Natural killer cell (primary cell): ENCODE measurements at regions not wholly inside any gene's neighbourhood (a gene's known extent, or its start where the extent isn't known, plus 50 kb on each side); places are given as distances from the start of the nearest gene placed in this dataset.

Source experiments
- ATAC-seq, 3 donors: fragments of 150-1000 bp in 2 of 3; fragments of 200-7000 bp in 1 of 3; cut with Tn5 transposase; 1 replicate in 1 of 3; 2 replicates in 2 of 3; pipeline ENCODE4 v1.10.0; 2021; ENCODE audit warnings: mild to moderate bottlenecking in 2 of 3, moderate library complexity in 2 of 3
- DNase-seq, 2 donors: peaks; one replicate each; pipeline versions ENCODE4 v3.0.0 to v3.0.0-alpha.2; 2013 to 2021; ENCODE audit warnings: mixed read lengths in 1 of 2
- H3K27ac ChIP-seq: one replicate; pipeline ENCODE4 v1.5.1; 2013; ENCODE audit warnings: mild to moderate bottlenecking, low read length
- H3K27me3 ChIP-seq: one replicate; pipeline ENCODE4 v1.6.1; 2013; ENCODE audit warnings: low read length; ENCODE audit not compliant: control insufficient read depth, insufficient read depth
- H3K36me3 ChIP-seq: one replicate; pipeline ENCODE4 v1.6.1; 2013; ENCODE audit warnings: low read length; ENCODE audit not compliant: control insufficient read depth, insufficient read depth
- H3K4me1 ChIP-seq: one replicate; pipeline ENCODE4 v1.6.1; 2013; ENCODE audit warnings: low read length; ENCODE audit not compliant: control insufficient read depth, insufficient read depth
- H3K4me3 ChIP-seq: one replicate; pipeline ENCODE4 v1.5.1; 2013; ENCODE audit warnings: low read length
- H3K9me3 ChIP-seq: one replicate; pipeline ENCODE4 v1.6.1; 2013; ENCODE audit warnings: low read length; ENCODE audit not compliant: control insufficient read depth, insufficient read depth
- H3K27ac Mint-ChIP-seq, 2 donors: one replicate each; pipeline ENCODE4 v1.8.0; 2022; ENCODE audit warnings: mild to moderate bottlenecking in 2 of 2, mixed read lengths in 2 of 2, moderate library complexity in 1 of 2
- H3K27me3 Mint-ChIP-seq, 2 donors: one replicate each; pipeline ENCODE4 v1.8.0; 2022; ENCODE audit warnings: low read depth in 2 of 2, mixed read lengths in 2 of 2
- H3K36me3 Mint-ChIP-seq: one replicate; pipeline ENCODE4 v1.8.0; 2022; ENCODE audit warnings: mixed read lengths
- H3K4me1 Mint-ChIP-seq, 2 donors: one replicate each; pipeline ENCODE4 v1.8.0; 2022; ENCODE audit warnings: mixed read lengths in 2 of 2
- H3K4me3 Mint-ChIP-seq: one replicate; pipeline ENCODE4 v1.8.0; 2022; ENCODE audit warnings: mild to moderate bottlenecking, moderate library complexity, mixed read lengths
- H3K9me3 Mint-ChIP-seq, 2 donors: one replicate each; pipeline ENCODE4 v1.8.0; 2022; ENCODE audit warnings: mixed read lengths in 2 of 2
- WGBS: methylation state at CpG from one replicate; pipeline ENCODE4 v1.1.7; 2013; ENCODE audit warnings: missing lambda C conversion rate; ENCODE audit not compliant: insufficient coverage; 5-methylcytosine and 5-hydroxymethylcytosine counted together
- intact Hi-C: fragments of 100-400 bp; cut with micrococcal nuclease; formaldehyde crosslinking; loops from one replicate; pipeline ENCODE4 v1.14.2; 2022
- TF ChIP-seq, protein P1 (sequence below): fragments of 200-600 bp; IDR thresholded peaks from one replicate; pipeline ENCODE4 v1.8.0; 2022; ENCODE audit warnings: antibody characterized with exemption

DNA sequence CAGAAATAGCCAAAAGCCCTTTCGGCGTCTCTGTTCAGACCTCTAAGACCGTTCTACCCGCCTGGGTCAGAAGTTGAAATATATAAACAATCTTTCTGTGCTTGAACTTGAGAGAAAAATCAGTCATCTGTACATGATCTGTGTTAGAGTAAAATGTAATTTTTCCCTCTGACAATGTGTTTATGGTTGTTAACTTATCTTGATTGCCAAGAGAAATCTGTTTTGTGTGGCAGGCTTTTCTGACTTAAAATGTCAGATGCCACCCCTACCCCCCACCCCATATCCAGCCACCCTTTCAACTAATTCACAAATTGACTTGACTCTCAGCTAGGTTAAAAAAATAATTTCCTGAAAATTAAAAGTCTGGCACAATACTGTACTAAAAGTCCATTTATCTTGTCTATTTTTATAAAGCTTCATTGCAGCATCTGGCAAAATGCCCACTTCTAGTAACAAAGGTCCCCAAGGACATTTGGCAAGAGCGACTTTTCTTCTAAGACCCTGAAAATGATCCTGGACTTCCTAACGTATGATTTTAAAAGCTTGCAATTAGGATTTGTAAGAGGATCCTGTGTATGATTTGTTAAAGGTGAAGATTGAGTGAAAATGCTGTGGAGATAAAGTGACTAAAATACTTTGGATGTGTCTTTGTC is 304.2 kb downstream of the EPHA4 start:
- ATAC-seq (no peak), DNase-seq (no peak)
- Histone ChIP-seq H3K36me3 (no peaks in the 10 kb centered on the region), H3K4me1 (no peaks in the 10 kb centered on the region), H3K27me3 (no peaks in the 10 kb centered on the region), H3K4me3 (no peak overlapping the region), H3K9me3 (no peaks in the 10 kb centered on the region), H3K27ac (no peak overlapping the region)
- H3K27me3 Mint-ChIP-seq = peaks cover 9 to 21% of the 10 kb centered on the region in 2 donors
- TF ChIP-seq, protein P1, sequence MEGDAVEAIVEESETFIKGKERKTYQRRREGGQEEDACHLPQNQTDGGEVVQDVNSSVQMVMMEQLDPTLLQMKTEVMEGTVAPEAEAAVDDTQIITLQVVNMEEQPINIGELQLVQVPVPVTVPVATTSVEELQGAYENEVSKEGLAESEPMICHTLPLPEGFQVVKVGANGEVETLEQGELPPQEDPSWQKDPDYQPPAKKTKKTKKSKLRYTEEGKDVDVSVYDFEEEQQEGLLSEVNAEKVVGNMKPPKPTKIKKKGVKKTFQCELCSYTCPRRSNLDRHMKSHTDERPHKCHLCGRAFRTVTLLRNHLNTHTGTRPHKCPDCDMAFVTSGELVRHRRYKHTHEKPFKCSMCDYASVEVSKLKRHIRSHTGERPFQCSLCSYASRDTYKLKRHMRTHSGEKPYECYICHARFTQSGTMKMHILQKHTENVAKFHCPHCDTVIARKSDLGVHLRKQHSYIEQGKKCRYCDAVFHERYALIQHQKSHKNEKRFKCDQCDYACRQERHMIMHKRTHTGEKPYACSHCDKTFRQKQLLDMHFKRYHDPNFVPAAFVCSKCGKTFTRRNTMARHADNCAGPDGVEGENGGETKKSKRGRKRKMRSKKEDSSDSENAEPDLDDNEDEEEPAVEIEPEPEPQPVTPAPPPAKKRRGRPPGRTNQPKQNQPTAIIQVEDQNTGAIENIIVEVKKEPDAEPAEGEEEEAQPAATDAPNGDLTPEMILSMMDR = no peak
- 97% methylated on average over 6 of the region's 6 CpGs for WGBS
- H3K4me3 Mint-ChIP-seq = no peak overlapping the region
- H3K9me3 Mint-ChIP-seq = no peaks in the 10 kb centered on the region
- no peaks in the 10 kb centered on the region for H3K4me1 Mint-ChIP-seq
- intact Hi-C loops = no loop called here
- no peaks in the 10 kb centered on the region for H3K36me3 Mint-ChIP-seq
- H3K27ac Mint-ChIP-seq = no peak overlapping the region

DNA sequence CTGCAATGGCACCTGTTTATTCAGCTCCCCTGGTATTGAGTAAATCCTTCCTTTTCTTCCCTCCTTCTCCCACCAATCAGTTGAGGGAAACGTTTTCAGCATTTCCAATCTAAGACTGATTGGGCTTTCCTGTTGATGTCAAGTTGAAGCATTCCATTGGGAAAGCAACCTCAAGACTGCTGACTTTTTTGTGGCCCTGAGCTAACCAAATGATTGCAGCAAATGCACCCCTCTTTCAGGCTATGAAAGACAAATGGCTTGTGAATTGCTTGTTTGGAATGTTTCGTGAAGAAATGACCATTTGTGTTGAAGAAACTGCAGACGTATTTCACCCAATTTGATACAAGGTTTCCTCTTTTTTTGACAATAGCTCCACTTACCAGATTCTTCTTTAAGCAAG is 303.5 kb downstream of the EPHA4 start:
- Mint-ChIP-seq H3K4me3 (no peak overlapping the region), H3K9me3 (no peaks in the 10 kb centered on the region), H3K27me3 (peaks cover 9 to 14% of the 10 kb centered on the region in 2 donors), H3K4me1 (no peaks in the 10 kb centered on the region), H3K36me3 (no peaks in the 10 kb centered on the region), H3K27ac (no peak overlapping the region)
- WGBS = 69% methylated on average over 3 of the region's 3 CpGs
- no peak overlapping the region for H3K4me3 ChIP-seq
- intact Hi-C loops = no loop called here
- H3K36me3 ChIP-seq = no peaks in the 10 kb centered on the region
- no peaks in the 10 kb centered on the region for H3K27me3 ChIP-seq
- no peak overlapping the region for H3K27ac ChIP-seq
- DNase-seq (no peak), ATAC-seq (no peak)
- H3K4me1 ChIP-seq = no peaks in the 10 kb centered on the region
- TF ChIP-seq, protein P1 = no peak
- no peaks in the 10 kb centered on the region for H3K9me3 ChIP-seq

DNA sequence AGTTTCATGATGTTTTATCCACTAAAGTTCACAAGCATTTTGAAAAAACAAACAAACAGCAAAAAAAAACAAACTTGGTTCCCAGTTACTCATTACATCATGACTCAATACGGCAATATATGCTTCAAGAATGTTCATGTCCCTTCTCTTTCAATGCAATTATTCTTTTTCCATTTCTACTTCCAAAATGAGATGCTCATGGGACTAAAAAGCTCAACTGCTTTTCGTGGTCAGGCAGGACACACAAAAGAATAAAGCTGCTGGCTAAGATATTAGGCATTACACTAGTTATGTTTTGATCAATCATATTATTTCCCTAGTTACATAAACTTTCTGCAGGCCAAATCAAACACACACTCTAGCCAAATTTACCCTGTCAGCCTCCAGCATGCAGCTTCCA is 301.3 kb downstream of the EPHA4 start:
- Mint-ChIP-seq H3K4me1 (no peaks in the 10 kb centered on the region), H3K4me3 (no peak overlapping the region), H3K27me3 (peaks cover 6 to 8% of the 10 kb centered on the region in 2 donors), H3K36me3 (no peaks in the 10 kb centered on the region), H3K9me3 (no peaks in the 10 kb centered on the region), H3K27ac (no peak overlapping the region)
- Histone ChIP-seq H3K27me3 (no peaks in the 10 kb centered on the region), H3K4me1 (no peaks in the 10 kb centered on the region), H3K36me3 (no peaks in the 10 kb centered on the region), H3K4me3 (no peak overlapping the region), H3K9me3 (no peaks in the 10 kb centered on the region), H3K27ac (no peak overlapping the region)
- DNase-seq = no peak
- WGBS = 80% methylated on average over 2 of the region's 2 CpGs
- intact Hi-C loops = no loop called here
- TF ChIP-seq, protein P1 = no peak
- no peak for ATAC-seq

DNA sequence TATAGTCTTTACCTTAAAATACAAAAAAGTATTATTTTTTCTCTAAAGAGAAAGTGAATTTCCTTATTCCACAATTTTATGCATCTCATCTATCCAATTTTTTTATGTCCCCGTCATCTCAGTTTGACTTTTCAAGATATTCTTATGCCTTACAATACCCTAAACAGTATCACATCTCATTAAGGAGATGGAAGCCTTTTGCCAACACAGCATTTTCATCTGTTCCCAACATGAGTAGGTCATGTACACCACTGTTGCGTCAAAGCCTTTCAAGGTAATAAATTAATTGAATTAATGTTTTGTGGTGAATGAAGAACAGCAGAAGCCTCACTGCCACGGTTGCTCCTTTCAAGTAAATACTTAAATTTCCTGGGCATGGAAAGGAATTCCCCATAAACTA is 299.4 kb downstream of the EPHA4 start:
- H3K27ac ChIP-seq = no peak overlapping the region
- no peaks in the 10 kb centered on the region for H3K9me3 ChIP-seq
- no peak overlapping the region for H3K4me3 Mint-ChIP-seq
- DNase-seq = no peak
- intact Hi-C loops = no loop called here
- no peaks in the 10 kb centered on the region for H3K9me3 Mint-ChIP-seq
- H3K27me3 ChIP-seq = no peaks in the 10 kb centered on the region
- 82% methylated on average over 2 of the region's 3 CpGs for WGBS
- peaks cover 6 to 8% of the 10 kb centered on the region in 2 donors for H3K27me3 Mint-ChIP-seq
- no peaks in the 10 kb centered on the region for H3K36me3 ChIP-seq
- no peaks in the 10 kb centered on the region for H3K36me3 Mint-ChIP-seq
- ATAC-seq = no peak
- H3K27ac Mint-ChIP-seq = no peak overlapping the region
- no peaks in the 10 kb centered on the region for H3K4me1 ChIP-seq
- TF ChIP-seq, protein P1 = no peak
- no peak overlapping the region for H3K4me3 ChIP-seq
- no peaks in the 10 kb centered on the region for H3K4me1 Mint-ChIP-seq
